ENCODE measurements at regions not wholly inside any gene's neighbourhood (a gene's known extent, or its start where the extent isn't known, plus 50 kb on each side); places are given as distances from the start of the nearest gene placed in this dataset.

GRCh38 chr3:72174040-72174439 lies 389.1 kb upstream of the PROK2 start:
- no peak for TF ChIP-seq CTCF (conservative IDR thresholded peaks at IDR 0.05)
- no peak for TF ChIP-seq EZH2 (IDR thresholded peaks at IDR 0.05; ENCODE audit: low read depth)
